Trophoblast cell (in vitro differentiated cells and primary cell): ENCODE measurements at regions not wholly inside any gene's neighbourhood (a gene's known extent, or its start where the extent isn't known, plus 50 kb on each side); places are given as distances from the start of the nearest gene placed in this dataset.
"Not testable (repeated sequence)": the region's sequence is repeated elsewhere in the genome, so short reads cannot be mapped to it uniquely, and the experiment has no call there.

ENCODE experiments used
- DNase-seq, 2 donors: peaks; one replicate each; pipeline ENCODE4 v3.0.0-alpha.2; 2016
- H2AFZ ChIP-seq: 2 replicates; pipeline ENCODE4 v1.6.1; 2013; ENCODE audit warnings: low read length, moderate library complexity, mild to moderate bottlenecking; ENCODE audit not compliant: insufficient read depth, poor library complexity
- H2AK5ac ChIP-seq: 2 replicates; pipeline ENCODE4 v1.6.1; 2013; ENCODE audit warnings: mild to moderate bottlenecking, low read length
- H2BK120ac ChIP-seq: 2 replicates; pipeline ENCODE4 v1.6.1; 2013; ENCODE audit warnings: low read length, mild to moderate bottlenecking, moderate library complexity; ENCODE audit not compliant: insufficient read depth, poor library complexity
- H2BK12ac ChIP-seq: 2 replicates; pipeline ENCODE4 v1.6.1; 2013; ENCODE audit warnings: mild to moderate bottlenecking, low read length, moderate library complexity
- H2BK5ac ChIP-seq: 2 replicates; pipeline ENCODE4 v1.6.1; 2013; ENCODE audit warnings: low read length, low read depth, moderate library complexity, mild to moderate bottlenecking; ENCODE audit not compliant: poor library complexity
- H3K14ac ChIP-seq: 2 replicates; pipeline ENCODE4 v1.6.1; 2013; ENCODE audit warnings: mild to moderate bottlenecking, low read length
- H3K18ac ChIP-seq: 2 replicates; pipeline ENCODE4 v1.6.1; 2013; ENCODE audit warnings: mild to moderate bottlenecking, low read length
- H3K23ac ChIP-seq: 2 replicates; pipeline ENCODE4 v1.6.1; 2013; ENCODE audit warnings: low read length
- H3K27ac ChIP-seq: 2 replicates; pipeline ENCODE4 v1.5.1; 2013; ENCODE audit warnings: low read depth, mild to moderate bottlenecking, inconsistent platforms, low read length, moderate library complexity
- H3K27me3 ChIP-seq: 2 replicates; pipeline ENCODE4 v1.6.1; 2013; ENCODE audit warnings: inconsistent platforms, mild to moderate bottlenecking, low read length, moderate library complexity; ENCODE audit not compliant: insufficient read depth
- H3K36me3 ChIP-seq, 2 experiments: 1 replicate in 1 of 2; 2 replicates in 1 of 2; pipeline ENCODE4 v1.6.1; 2013; ENCODE audit warnings: low read length in 2 of 2, mild to moderate bottlenecking in 2 of 2, moderate library complexity in 1 of 2; ENCODE audit not compliant: insufficient read depth in 2 of 2, control insufficient read depth in 1 of 2
- H3K4ac ChIP-seq: 2 replicates; pipeline ENCODE4 v1.6.1; 2013; ENCODE audit warnings: low read depth, mild to moderate bottlenecking, low read length, moderate library complexity
- H3K4me1 ChIP-seq, 2 experiments: 1 replicate in 1 of 2; 2 replicates in 1 of 2; pipeline ENCODE4 v1.6.1; 2013; ENCODE audit warnings: low read length in 2 of 2, mild to moderate bottlenecking in 2 of 2, moderate library complexity in 1 of 2; ENCODE audit not compliant: insufficient read depth in 2 of 2, control insufficient read depth in 1 of 2
- H3K4me2 ChIP-seq: 2 replicates; pipeline ENCODE4 v1.6.1; 2013; ENCODE audit warnings: inconsistent platforms, mild to moderate bottlenecking, low read length, moderate library complexity
- H3K4me3 ChIP-seq: 2 replicates; pipeline ENCODE4 v1.5.1; 2013; ENCODE audit warnings: mild to moderate bottlenecking, low read depth, low read length, inconsistent platforms
- H3K79me1 ChIP-seq: one replicate; pipeline ENCODE4 v1.6.1; 2013; ENCODE audit warnings: low read length
- H3K79me2 ChIP-seq: 2 replicates; pipeline ENCODE4 v1.6.1; 2013; ENCODE audit warnings: low read length, mild to moderate bottlenecking; ENCODE audit not compliant: control insufficient read depth, insufficient read depth, poor library complexity
- H3K9ac ChIP-seq: 2 replicates; pipeline ENCODE4 v1.6.1; 2013; ENCODE audit warnings: mild to moderate bottlenecking, low read length
- H3K9me3 ChIP-seq: 2 replicates; pipeline ENCODE4 v1.6.1; 2013; ENCODE audit warnings: low read depth, mild to moderate bottlenecking, control low read depth, inconsistent platforms, low read length; ENCODE audit not compliant: insufficient read depth
- H4K12ac ChIP-seq: 2 replicates; pipeline ENCODE4 v1.6.1; 2013; ENCODE audit warnings: low read depth, mild to moderate bottlenecking, low read length, moderate library complexity
- H4K8ac ChIP-seq: 2 replicates; pipeline ENCODE4 v1.6.1; 2013; ENCODE audit warnings: low read depth, mild to moderate bottlenecking, low read length, moderate library complexity
- H4K91ac ChIP-seq: one replicate; pipeline ENCODE4 v1.6.1; 2013; ENCODE audit warnings: low read depth, mild to moderate bottlenecking, low read length, moderate library complexity
- whole genome bisulfite sequencing: extraction: QIAGEN DNeasy Blood & Tissue Kit; methylation state at CpG from one replicate; pipeline ENCODE4 v1.1.7; 2013; ENCODE audit warnings: missing lambda C conversion rate; ENCODE audit not compliant: insufficient read length, insufficient coverage; ENCODE audit errors: extremely low coverage; 5-methylcytosine and 5-hydroxymethylcytosine counted together

DNA sequence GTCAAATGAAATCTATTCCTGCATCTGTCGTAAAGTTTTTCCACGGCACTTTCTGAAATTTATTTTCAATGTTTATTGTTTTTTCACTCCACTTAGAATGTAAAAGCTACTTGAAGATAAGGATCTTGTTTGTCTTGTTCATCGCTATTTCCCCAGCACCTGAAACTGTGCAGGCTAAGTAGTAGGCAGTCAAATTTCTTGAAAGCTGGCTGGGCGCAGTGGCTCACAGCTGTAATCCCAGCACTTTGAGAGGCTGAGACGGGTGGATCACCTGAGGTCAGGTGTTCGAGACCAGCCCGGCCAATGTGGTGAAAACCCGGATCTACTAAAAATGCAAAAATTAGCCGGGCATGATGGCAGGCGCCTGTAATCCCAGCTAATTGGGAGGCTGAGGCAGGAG is 111.0 kb downstream of the POTEC start:
- H3K4me2 ChIP-seq, H2BK5ac ChIP-seq, H3K4me1 ChIP-seq, H4K91ac ChIP-seq, H2AFZ ChIP-seq, H3K9me3 ChIP-seq, H3K79me1 ChIP-seq, H2BK120ac ChIP-seq, H3K4me3 ChIP-seq, H3K27ac ChIP-seq, H2BK12ac ChIP-seq, H2AK5ac ChIP-seq, H3K79me2 ChIP-seq, H3K9ac ChIP-seq, H3K4ac ChIP-seq, H3K14ac ChIP-seq, H3K18ac ChIP-seq, H3K23ac ChIP-seq, H3K27me3 ChIP-seq, H4K12ac ChIP-seq, H4K8ac ChIP-seq, H3K36me3 ChIP-seq: not testable (repeated sequence)
- no CpG with 5 or more reads among the region's 10 CpGs for WGBS
- DNase-seq: peak; percentile 39 to 66

DNA sequence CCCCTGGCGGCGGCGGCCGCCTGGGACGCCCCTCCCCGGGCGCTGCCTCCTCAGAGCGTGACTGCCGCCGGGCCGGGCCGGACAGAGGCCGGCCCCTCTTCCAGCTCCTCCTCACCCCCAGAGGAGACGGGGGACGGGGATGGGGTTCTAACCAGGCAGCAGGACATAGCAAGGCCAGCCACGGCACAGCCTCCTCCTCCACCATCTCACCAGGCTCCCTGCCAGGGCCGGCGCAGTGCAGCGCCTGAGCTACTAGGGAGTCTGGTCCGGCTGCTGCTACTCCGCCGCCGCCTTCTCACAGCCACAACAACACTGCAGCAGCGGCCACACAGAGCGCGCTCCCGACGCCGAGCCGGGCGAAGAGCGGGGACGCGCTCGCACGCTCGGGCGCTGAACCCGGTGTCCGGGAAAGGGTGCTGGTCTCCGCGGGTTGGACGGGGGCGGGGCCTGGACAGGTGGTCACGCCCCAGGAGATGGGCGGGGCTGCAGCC is 112.3 kb downstream of the POTEC start:
- H2BK12ac ChIP-seq, H3K4ac ChIP-seq, H4K8ac ChIP-seq, H3K4me1 ChIP-seq, H2BK120ac ChIP-seq, H2AK5ac ChIP-seq, H4K91ac ChIP-seq, H3K27me3 ChIP-seq, H4K12ac ChIP-seq, H2AFZ ChIP-seq, H2BK5ac ChIP-seq, H3K79me1 ChIP-seq, H3K9me3 ChIP-seq, H3K23ac ChIP-seq, H3K27ac ChIP-seq, H3K79me2 ChIP-seq, H3K14ac ChIP-seq, H3K18ac ChIP-seq, H3K9ac ChIP-seq, H3K36me3 ChIP-seq: not testable (repeated sequence)
- WGBS: no CpG with 5 or more reads among the region's 46 CpGs
- peak overlapping the region; percentile 54 for H3K4me3 ChIP-seq
- DNase-seq: peak; percentile 85 to 90
- peak overlapping the region; percentile 42 for H3K4me2 ChIP-seq

DNA sequence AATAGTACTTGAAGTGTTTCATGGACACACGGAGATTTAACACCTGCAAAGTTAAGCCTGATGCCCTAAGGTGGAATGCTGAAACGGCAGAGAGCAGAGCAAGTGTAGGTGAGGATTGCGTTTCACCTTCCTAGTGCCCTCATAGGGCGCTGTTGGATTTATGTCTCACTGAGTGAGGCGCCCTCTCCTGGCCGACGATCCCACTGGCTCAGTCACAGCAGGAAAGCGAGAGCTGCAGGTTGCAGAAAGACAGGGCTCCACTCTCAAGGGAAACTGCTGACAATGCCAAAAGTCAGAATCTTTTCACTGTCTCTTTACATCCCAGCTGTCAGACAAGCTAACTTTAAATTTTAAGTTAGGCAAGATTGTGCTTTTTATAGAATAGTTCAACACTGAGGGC is 127.6 kb downstream of the POTEC start:
- H4K91ac ChIP-seq, H4K12ac ChIP-seq, H3K4me2 ChIP-seq, H3K9me3 ChIP-seq, H3K9ac ChIP-seq, H2BK12ac ChIP-seq, H3K27ac ChIP-seq, H3K18ac ChIP-seq, H3K4ac ChIP-seq, H3K4me3 ChIP-seq, H3K79me1 ChIP-seq, H3K27me3 ChIP-seq, H2AFZ ChIP-seq, H2AK5ac ChIP-seq, H2BK5ac ChIP-seq, H3K79me2 ChIP-seq, H2BK120ac ChIP-seq, H3K4me1 ChIP-seq, H3K23ac ChIP-seq, H3K14ac ChIP-seq, H4K8ac ChIP-seq, H3K36me3 ChIP-seq: not testable (repeated sequence)
- DNase-seq: peak; percentile 15 to 43
- WGBS: no CpG with 5 or more reads among the region's 8 CpGs

DNA sequence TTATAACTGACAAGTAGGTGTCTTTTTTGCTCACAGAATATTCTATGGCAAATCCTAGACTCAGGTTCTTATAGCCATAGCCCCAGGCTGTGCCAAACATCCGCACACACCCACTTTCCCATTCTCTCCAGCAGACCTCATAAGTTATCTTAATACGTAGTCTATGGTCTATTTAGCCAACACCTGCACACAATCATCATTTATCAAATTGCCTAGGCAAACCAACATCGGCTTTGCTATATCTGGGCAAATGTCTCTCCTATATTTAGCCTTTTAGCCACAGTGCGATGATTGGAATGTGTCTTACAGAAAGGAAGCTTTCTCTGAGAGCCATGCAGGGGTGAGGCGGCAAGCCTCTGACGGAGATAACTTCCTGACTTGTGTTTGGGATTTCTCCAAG is 128.0 kb downstream of the POTEC start:
- not testable (repeated sequence) for H3K18ac ChIP-seq, H3K79me1 ChIP-seq

More for the DNA sequence above, 128.0 kb downstream of the POTEC start:
- H4K8ac ChIP-seq, H2BK120ac ChIP-seq, H3K79me2 ChIP-seq, H3K14ac ChIP-seq, H3K9me3 ChIP-seq, H3K4ac ChIP-seq, H3K27me3 ChIP-seq, H4K91ac ChIP-seq, H3K4me2 ChIP-seq, H4K12ac ChIP-seq, H3K9ac ChIP-seq, H2BK12ac ChIP-seq, H3K4me1 ChIP-seq, H3K23ac ChIP-seq, H3K27ac ChIP-seq, H2AFZ ChIP-seq, H3K4me3 ChIP-seq, H3K36me3 ChIP-seq, H2BK5ac ChIP-seq, H2AK5ac ChIP-seq: not testable (repeated sequence)
- no CpG with 5 or more reads among the region's 6 CpGs for WGBS
- peak in 1 of 2 donors; percentile 3 for DNase-seq
